ENCODE measurements at regions not wholly inside any gene's neighbourhood (a gene's known extent, or its start where the extent isn't known, plus 50 kb on each side); places are given as distances from the start of the nearest gene placed in this dataset.

DNA sequence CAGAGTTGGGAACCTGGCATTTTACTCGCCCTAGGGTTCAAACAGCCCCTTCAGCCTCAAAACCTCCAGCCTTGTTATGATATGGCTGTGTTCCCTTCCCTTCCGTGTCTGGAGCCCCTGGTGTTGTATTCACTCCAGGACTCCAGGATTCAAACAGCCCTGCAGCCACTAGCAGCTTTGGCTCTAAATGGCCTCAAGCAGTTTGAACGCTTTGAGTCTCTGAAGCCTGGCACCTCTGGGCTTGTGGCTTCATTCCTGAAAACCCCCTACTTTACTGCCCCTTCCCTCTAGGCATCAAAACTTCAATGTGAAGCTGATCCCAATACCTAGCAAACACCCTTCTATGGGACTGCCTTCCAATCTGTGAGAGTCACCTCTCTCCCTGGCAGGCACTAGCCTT, 67.9 kb upstream of the RMST start:
- TF ChIP-seq POLR2A (IDR thresholded peaks at IDR 0.05): no peak
- TF ChIP-seq, protein P1, sequence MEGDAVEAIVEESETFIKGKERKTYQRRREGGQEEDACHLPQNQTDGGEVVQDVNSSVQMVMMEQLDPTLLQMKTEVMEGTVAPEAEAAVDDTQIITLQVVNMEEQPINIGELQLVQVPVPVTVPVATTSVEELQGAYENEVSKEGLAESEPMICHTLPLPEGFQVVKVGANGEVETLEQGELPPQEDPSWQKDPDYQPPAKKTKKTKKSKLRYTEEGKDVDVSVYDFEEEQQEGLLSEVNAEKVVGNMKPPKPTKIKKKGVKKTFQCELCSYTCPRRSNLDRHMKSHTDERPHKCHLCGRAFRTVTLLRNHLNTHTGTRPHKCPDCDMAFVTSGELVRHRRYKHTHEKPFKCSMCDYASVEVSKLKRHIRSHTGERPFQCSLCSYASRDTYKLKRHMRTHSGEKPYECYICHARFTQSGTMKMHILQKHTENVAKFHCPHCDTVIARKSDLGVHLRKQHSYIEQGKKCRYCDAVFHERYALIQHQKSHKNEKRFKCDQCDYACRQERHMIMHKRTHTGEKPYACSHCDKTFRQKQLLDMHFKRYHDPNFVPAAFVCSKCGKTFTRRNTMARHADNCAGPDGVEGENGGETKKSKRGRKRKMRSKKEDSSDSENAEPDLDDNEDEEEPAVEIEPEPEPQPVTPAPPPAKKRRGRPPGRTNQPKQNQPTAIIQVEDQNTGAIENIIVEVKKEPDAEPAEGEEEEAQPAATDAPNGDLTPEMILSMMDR (IDR thresholded peaks at IDR 0.05): no peak

All from esophagus squamous epithelium (tissue), 4 donors.